Type B pancreatic cell (in vitro differentiated cells): ENCODE measurements at regions not wholly inside any gene's neighbourhood (a gene's known extent, or its start where the extent isn't known, plus 50 kb on each side); places are given as distances from the start of the nearest gene placed in this dataset.

Source experiments
- DNase-seq: peaks from one replicate; pipeline ENCODE4 v3.0.0; 2021; ENCODE audit warnings: mixed read lengths; ENCODE audit not compliant: unreplicated experiment; ENCODE audit errors: extremely low spot score
- H3K27ac Mint-ChIP-seq: 2 replicates; pipeline ENCODE4 v1.8.0; 2021; ENCODE audit warnings: mild to moderate bottlenecking, mixed read lengths
- H3K27me3 Mint-ChIP-seq: 2 replicates; pipeline ENCODE4 v1.8.0; 2021; ENCODE audit warnings: mixed read lengths
- H3K36me3 Mint-ChIP-seq: 2 replicates; pipeline ENCODE4 v1.8.0; 2021; ENCODE audit warnings: mixed read lengths
- H3K4me1 Mint-ChIP-seq: one replicate; pipeline ENCODE4 v1.8.0; 2021; ENCODE audit warnings: mixed read lengths; ENCODE audit not compliant: unreplicated experiment
- H3K4me3 Mint-ChIP-seq: 2 replicates; pipeline ENCODE4 v1.8.0; 2021; ENCODE audit warnings: mild to moderate bottlenecking, mixed read lengths
- H3K9me3 Mint-ChIP-seq: 2 replicates; pipeline ENCODE4 v1.8.0; 2021; ENCODE audit warnings: mixed read lengths
- TF ChIP-seq, protein P1 (sequence below): fragments of 200-600 bp; sonication (generic); conservative IDR thresholded peaks from 2 replicates; pipeline ENCODE4 v1.5.0; 2021; ENCODE audit warnings: antibody characterized with exemption, mild to moderate bottlenecking

GRCh38 chr2:129758784-129759471 is 220.5 kb upstream of the RAB6C start:
- Mint-ChIP-seq H3K4me1 (peaks cover 9% of the 10 kb centered on the region), H3K9me3 (no peaks in the 10 kb centered on the region), H3K27me3 (peaks cover 1% of the 10 kb centered on the region), H3K27ac (no peak overlapping the region), H3K4me3 (no peak overlapping the region), H3K36me3 (no peaks in the 10 kb centered on the region)
- DNase-seq, result no peak
- TF ChIP-seq, protein P1, sequence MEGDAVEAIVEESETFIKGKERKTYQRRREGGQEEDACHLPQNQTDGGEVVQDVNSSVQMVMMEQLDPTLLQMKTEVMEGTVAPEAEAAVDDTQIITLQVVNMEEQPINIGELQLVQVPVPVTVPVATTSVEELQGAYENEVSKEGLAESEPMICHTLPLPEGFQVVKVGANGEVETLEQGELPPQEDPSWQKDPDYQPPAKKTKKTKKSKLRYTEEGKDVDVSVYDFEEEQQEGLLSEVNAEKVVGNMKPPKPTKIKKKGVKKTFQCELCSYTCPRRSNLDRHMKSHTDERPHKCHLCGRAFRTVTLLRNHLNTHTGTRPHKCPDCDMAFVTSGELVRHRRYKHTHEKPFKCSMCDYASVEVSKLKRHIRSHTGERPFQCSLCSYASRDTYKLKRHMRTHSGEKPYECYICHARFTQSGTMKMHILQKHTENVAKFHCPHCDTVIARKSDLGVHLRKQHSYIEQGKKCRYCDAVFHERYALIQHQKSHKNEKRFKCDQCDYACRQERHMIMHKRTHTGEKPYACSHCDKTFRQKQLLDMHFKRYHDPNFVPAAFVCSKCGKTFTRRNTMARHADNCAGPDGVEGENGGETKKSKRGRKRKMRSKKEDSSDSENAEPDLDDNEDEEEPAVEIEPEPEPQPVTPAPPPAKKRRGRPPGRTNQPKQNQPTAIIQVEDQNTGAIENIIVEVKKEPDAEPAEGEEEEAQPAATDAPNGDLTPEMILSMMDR, result no peak

DNA sequence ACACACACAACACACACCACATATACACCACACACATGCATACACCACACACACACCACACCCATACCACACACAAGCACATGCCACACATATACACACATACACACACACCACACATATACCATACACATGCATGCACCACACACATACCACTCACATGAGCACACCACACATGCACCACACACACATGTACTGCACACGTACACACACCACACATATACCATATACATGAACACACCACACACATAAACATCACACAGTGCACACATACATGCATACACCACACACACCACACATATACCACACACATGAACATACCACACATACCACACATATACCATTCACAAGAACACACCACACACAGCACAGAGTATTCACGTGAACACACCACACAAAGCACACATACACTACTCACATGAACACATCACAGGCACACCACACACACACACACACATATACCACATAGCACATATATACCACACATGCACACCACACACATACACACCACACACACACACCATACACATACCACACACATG is 219.9 kb upstream of the RAB6C start:
- H3K4me1 Mint-ChIP-seq, result peaks cover 9% of the 10 kb centered on the region
- H3K27ac Mint-ChIP-seq, result no peak overlapping the region
- no peaks in the 10 kb centered on the region for H3K9me3 Mint-ChIP-seq
- H3K27me3 Mint-ChIP-seq, result peaks cover 2% of the 10 kb centered on the region
- H3K36me3 Mint-ChIP-seq, result no peaks in the 10 kb centered on the region
- no peak overlapping the region for H3K4me3 Mint-ChIP-seq
- TF ChIP-seq, protein P1, result no peak
- DNase-seq, result no peak

- Mint-ChIP-seq H3K4me3 (no peak overlapping the region), H3K36me3 (no peaks in the 10 kb centered on the region), H3K9me3 (no peaks in the 10 kb centered on the region), H3K4me1 (peaks cover 9% of the 10 kb centered on the region), H3K27ac (no peak overlapping the region), H3K27me3 (peaks cover 5% of the 10 kb centered on the region)
- TF ChIP-seq, protein P1, result no peak
- DNase-seq, result no peak
Measured at GRCh38 chr2:129760669-129761068, 218.8 kb upstream of the RAB6C start.

- no peak overlapping the region for H3K27ac Mint-ChIP-seq
- no peak for DNase-seq
- H3K36me3 Mint-ChIP-seq, result no peaks in the 10 kb centered on the region
- H3K4me1 Mint-ChIP-seq, result peaks cover 10% of the 10 kb centered on the region
- H3K27me3 Mint-ChIP-seq, result peaks cover 5% of the 10 kb centered on the region
- TF ChIP-seq, protein P1, result no peak
- H3K4me3 Mint-ChIP-seq, result no peak overlapping the region
- no peaks in the 10 kb centered on the region for H3K9me3 Mint-ChIP-seq
Measured at GRCh38 chr2:129761569-129762021, 217.9 kb upstream of the RAB6C start.

DNA sequence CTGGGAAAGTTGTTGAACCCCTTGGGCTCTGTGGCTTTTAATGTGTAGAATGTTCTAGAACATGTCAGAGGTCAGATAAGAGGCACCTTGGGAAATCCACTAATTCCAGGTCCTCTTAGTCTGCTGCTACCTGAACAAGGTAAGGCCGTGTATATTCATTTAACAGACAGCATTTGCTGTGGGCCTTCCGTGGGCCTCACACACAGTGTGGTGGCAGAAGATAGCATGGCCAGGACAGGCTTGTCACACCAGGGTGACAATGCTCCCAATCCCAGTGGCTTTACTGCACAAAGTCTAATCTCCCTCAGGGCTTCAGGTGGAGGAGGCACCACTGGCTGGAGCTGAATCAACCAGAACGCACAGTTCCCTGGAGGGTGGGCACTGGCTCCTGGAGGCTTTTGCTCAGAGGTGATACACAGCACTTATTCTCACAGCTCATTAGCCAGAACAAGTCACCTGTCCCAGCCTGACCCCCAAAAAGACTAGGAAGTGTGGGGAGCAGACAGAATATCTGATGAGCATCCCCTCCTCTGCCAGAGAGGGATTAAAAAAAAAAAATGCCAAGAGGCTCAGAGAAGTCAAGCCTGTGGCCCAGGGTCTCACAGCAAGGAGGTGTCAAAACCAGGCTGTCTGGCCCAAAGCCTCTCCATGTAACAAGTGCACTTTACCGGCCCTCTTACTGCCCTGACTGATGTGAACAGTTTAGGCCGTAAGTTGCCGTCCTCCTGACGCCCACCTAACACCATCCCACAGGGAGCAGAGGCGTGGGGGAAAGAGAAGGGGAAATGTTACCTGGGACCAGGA is 216.9 kb upstream of the RAB6C start:
- no peak for DNase-seq
- H3K4me1 Mint-ChIP-seq, result peaks cover 9% of the 10 kb centered on the region
- H3K9me3 Mint-ChIP-seq, result no peaks in the 10 kb centered on the region
- no peak overlapping the region for H3K27ac Mint-ChIP-seq
- no peaks in the 10 kb centered on the region for H3K36me3 Mint-ChIP-seq
- H3K27me3 Mint-ChIP-seq, result peaks cover 9% of the 10 kb centered on the region
- TF ChIP-seq, protein P1, result no peak
- no peak overlapping the region for H3K4me3 Mint-ChIP-seq
